ENCODE measurements at regions not wholly inside any gene's neighbourhood (a gene's known extent, or its start where the extent isn't known, plus 50 kb on each side); places are given as distances from the start of the nearest gene placed in this dataset.

GRCh38 chr11:39971938-39972337, 1487.5 kb downstream of the LRRC4C start:
- H3K27me3 Mint-ChIP-seq (ENCODE audit: insufficient read depth, unreplicated experiment), result no peaks in the 10 kb centered on the region
- no peaks in the 10 kb centered on the region for H3K27me3 ChIP-seq (replicated peaks; ENCODE audit: control insufficient read depth, insufficient read depth, low read length)
- BruUV-seq (replicated peaks), result no TSS peak
- intact Hi-C loops (cut with micrococcal nuclease; ENCODE audit: unreplicated experiment), result no loop called here
- POLR2A ChIA-PET, result no interaction called here
- no peaks in the 10 kb centered on the region for H3K9me3 ChIP-seq
- TF ChIP-seq CTCF (IDR thresholded peaks at IDR 0.05; ENCODE audit: insufficient read depth in 1 of 2, low read depth in 1 of 2, low read length in 1 of 2, severe bottlenecking in 1 of 2, unreplicated experiment in 1 of 2), result no peak
- H3K9me3 Mint-ChIP-seq (ENCODE audit: unreplicated experiment), result peaks cover 9% of the 10 kb centered on the region
- no peaks in the 10 kb centered on the region for H3K4me1 ChIP-seq
- CTCF ChIA-PET, result no interaction called here
- H3K27ac Mint-ChIP-seq (ENCODE audit: unreplicated experiment), result no peak overlapping the region
- no peaks in the 10 kb centered on the region for H3K36me3 Mint-ChIP-seq (ENCODE audit: insufficient read depth, unreplicated experiment)
- DNase-seq, result no peak
- H3K36me3 ChIP-seq (ENCODE audit: control insufficient read depth, insufficient read depth, low read length), result no peaks in the 10 kb centered on the region
- no peak overlapping the region for H3K4me3 Mint-ChIP-seq (ENCODE audit: unreplicated experiment)
- no peak overlapping the region for H3K4me3 ChIP-seq (ENCODE audit: low read depth, low read length)
- H3K4me1 Mint-ChIP-seq (ENCODE audit: low read depth, unreplicated experiment), result no peaks in the 10 kb centered on the region

GRCh38 chr11:39968071-39968470, 1491.4 kb downstream of the LRRC4C start:
- Histone ChIP-seq H3K9me3 (no peaks in the 10 kb centered on the region), H3K36me3 (ENCODE audit: control insufficient read depth, insufficient read depth, low read length) (no peaks in the 10 kb centered on the region), H3K4me1 (no peaks in the 10 kb centered on the region), H3K4me3 (ENCODE audit: low read depth, low read length) (no peak overlapping the region), H3K27me3 (replicated peaks; ENCODE audit: control insufficient read depth, insufficient read depth, low read length) (no peaks in the 10 kb centered on the region)
- Mint-ChIP-seq H3K27ac (ENCODE audit: unreplicated experiment) (no peak overlapping the region), H3K36me3 (ENCODE audit: insufficient read depth, unreplicated experiment) (no peaks in the 10 kb centered on the region), H3K9me3 (ENCODE audit: unreplicated experiment) (peaks cover 9% of the 10 kb centered on the region), H3K27me3 (ENCODE audit: insufficient read depth, unreplicated experiment) (no peaks in the 10 kb centered on the region), H3K4me3 (ENCODE audit: unreplicated experiment) (no peak overlapping the region), H3K4me1 (ENCODE audit: low read depth, unreplicated experiment) (no peaks in the 10 kb centered on the region)
- BruUV-seq (replicated peaks), result no TSS peak
- intact Hi-C loops (cut with micrococcal nuclease; ENCODE audit: unreplicated experiment), result no loop called here
- TF ChIP-seq CTCF (IDR thresholded peaks at IDR 0.05; ENCODE audit: insufficient read depth in 1 of 2, low read depth in 1 of 2, low read length in 1 of 2, severe bottlenecking in 1 of 2, unreplicated experiment in 1 of 2), result no peak
- ChIA-PET POLR2A (no interaction called here), CTCF (no interaction called here)
- no peak for DNase-seq

- no peaks in the 10 kb centered on the region for H3K4me1 ChIP-seq
- no peaks in the 10 kb centered on the region for H3K27me3 ChIP-seq (replicated peaks; ENCODE audit: control insufficient read depth, insufficient read depth, low read length)
- no peak for DNase-seq
- H3K4me3 ChIP-seq (ENCODE audit: low read depth, low read length), result no peak overlapping the region
- no TSS peak for BruUV-seq (replicated peaks)
- intact Hi-C loops (cut with micrococcal nuclease; ENCODE audit: unreplicated experiment), result no loop called here
- no peaks in the 10 kb centered on the region for H3K27me3 Mint-ChIP-seq (ENCODE audit: insufficient read depth, unreplicated experiment)
- no peak for TF ChIP-seq CTCF (IDR thresholded peaks at IDR 0.05; ENCODE audit: insufficient read depth in 1 of 2, low read depth in 1 of 2, low read length in 1 of 2, severe bottlenecking in 1 of 2, unreplicated experiment in 1 of 2)
- no peak overlapping the region for H3K27ac Mint-ChIP-seq (ENCODE audit: unreplicated experiment)
- no peaks in the 10 kb centered on the region for H3K4me1 Mint-ChIP-seq (ENCODE audit: low read depth, unreplicated experiment)
- H3K36me3 ChIP-seq (ENCODE audit: control insufficient read depth, insufficient read depth, low read length), result no peaks in the 10 kb centered on the region
- H3K9me3 Mint-ChIP-seq (ENCODE audit: unreplicated experiment), result no peaks in the 10 kb centered on the region
- no peaks in the 10 kb centered on the region for H3K36me3 Mint-ChIP-seq (ENCODE audit: insufficient read depth, unreplicated experiment)
- ChIA-PET POLR2A (no interaction called here), CTCF (no interaction called here)
- H3K4me3 Mint-ChIP-seq (ENCODE audit: unreplicated experiment), result no peak overlapping the region
- H3K9me3 ChIP-seq, result no peaks in the 10 kb centered on the region
Observed at GRCh38 chr11:39965701-39966100, 1493.8 kb downstream of the LRRC4C start.
